Lower leg skin (tissue), 3 donors: ENCODE measurements at regions not wholly inside any gene's neighbourhood (a gene's known extent, or its start where the extent isn't known, plus 50 kb on each side); places are given as distances from the start of the nearest gene placed in this dataset.

Experiments used
- CTCF ChIP-seq, 3 donors: fragments of 450-650 bp; IDR thresholded peaks; one replicate each; pipeline ENCODE4 v1.5.1; 2016; ENCODE audit warnings: antibody characterized with exemption in 3 of 3, mild to moderate bottlenecking in 3 of 3, moderate library complexity in 2 of 3
- POLR2A ChIP-seq, 2 donors: fragments of 450-650 bp; IDR thresholded peaks; one replicate each; pipeline ENCODE4 v1.6.1; 2016 to 2017; ENCODE audit warnings: antibody characterized with exemption in 2 of 2, mild to moderate bottlenecking in 1 of 2, moderate library complexity in 1 of 2

- TF ChIP-seq CTCF (IDR thresholded peaks at IDR 0.05) (no peak), POLR2A (IDR thresholded peaks at IDR 0.05) (no peak)
Observed at GRCh38 chr2:238509151-238509835, 82.6 kb downstream of the ASB1 start.
